ENCODE measurements at regions not wholly inside any gene's neighbourhood (a gene's known extent, or its start where the extent isn't known, plus 50 kb on each side); places are given as distances from the start of the nearest gene placed in this dataset.
"Not testable (repeated sequence)": the region's sequence is repeated elsewhere in the genome, so short reads cannot be mapped to it uniquely, and the experiment has no call there.

GRCh38 chr16:60611844-60612243 is 1424.4 kb downstream of the CDH8 start:
- Histone ChIP-seq H3K36me3 (ENCODE audit: control insufficient read depth, insufficient read depth, low read length) (no peaks in the 10 kb centered on the region), H3K4me3 (ENCODE audit: low read depth, low read length) (no peak overlapping the region), H3K27me3 (ENCODE audit: control insufficient read depth, insufficient read depth, low read length) (no peaks in the 10 kb centered on the region), H3K4me1 (ENCODE audit: control insufficient read depth, insufficient read depth, low read length, poor library complexity, severe bottlenecking) (no peaks in the 10 kb centered on the region), H3K9me3 (ENCODE audit: control insufficient read depth in 2 of 2, low read length in 2 of 2) (peaks cover 0 to 2% of the 10 kb centered on the region in 2 experiments), H3K27ac (ENCODE audit: insufficient read depth, low read length, poor library complexity, severe bottlenecking) (no peak overlapping the region)
- no peaks in the 10 kb centered on the region for H3K36me3 Mint-ChIP-seq
- ATAC-seq (ENCODE audit: low read depth in 2 of 2) (no peak), DNase-seq (no peak)
- no peaks in the 10 kb centered on the region for H3K27me3 Mint-ChIP-seq
- H3K4me1 Mint-ChIP-seq, result peaks cover 0 to 4% (median 0%) of the 10 kb centered on the region in 4 donors
- H3K4me3 Mint-ChIP-seq, result no peak overlapping the region
- peaks cover 1 to 24% (median 14%) of the 10 kb centered on the region in 7 donors for H3K9me3 Mint-ChIP-seq
- H3K27ac Mint-ChIP-seq, result no peak overlapping the region

DNA sequence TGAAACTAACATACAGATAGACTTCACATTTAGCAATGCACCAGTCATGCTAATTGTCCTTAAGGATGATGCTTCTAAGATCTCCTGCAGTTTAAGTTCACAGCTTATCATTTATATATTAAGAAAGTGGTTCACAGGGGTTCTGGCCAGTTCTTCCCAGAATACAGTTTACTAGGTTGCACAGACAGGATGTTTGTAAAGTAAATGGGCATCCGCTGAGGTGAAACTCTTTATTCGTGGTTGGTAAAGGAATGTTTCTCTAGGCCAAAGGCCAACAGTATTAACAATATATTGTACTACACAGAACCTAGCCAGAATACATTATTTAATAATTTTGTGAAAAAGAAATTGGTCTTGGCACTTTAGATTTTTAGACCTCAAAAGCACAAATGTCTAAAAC is 1427.3 kb downstream of the CDH8 start:
- Mint-ChIP-seq H3K27ac (no peak overlapping the region), H3K36me3 (no peaks in the 10 kb centered on the region), H3K27me3 (no peaks in the 10 kb centered on the region), H3K9me3 (peaks cover 9 to 22% (median 12%) of the 10 kb centered on the region in 7 donors), H3K4me1 (peaks cover 0 to 4% (median 0%) of the 10 kb centered on the region in 4 donors), H3K4me3 (no peak overlapping the region)
- Histone ChIP-seq H3K4me3 (ENCODE audit: low read depth, low read length) (no peak overlapping the region), H3K36me3 (ENCODE audit: control insufficient read depth, insufficient read depth, low read length) (no peaks in the 10 kb centered on the region), H3K27me3 (ENCODE audit: control insufficient read depth, insufficient read depth, low read length) (no peaks in the 10 kb centered on the region), H3K27ac (ENCODE audit: insufficient read depth, low read length, poor library complexity, severe bottlenecking) (no peak overlapping the region), H3K4me1 (ENCODE audit: control insufficient read depth, insufficient read depth, low read length, poor library complexity, severe bottlenecking) (no peaks in the 10 kb centered on the region), H3K9me3 (ENCODE audit: control insufficient read depth in 2 of 2, low read length in 2 of 2) (peaks cover 0 to 2% of the 10 kb centered on the region in 2 experiments)
- DNase-seq (no peak), ATAC-seq (ENCODE audit: low read depth in 2 of 2) (no peak)

DNA sequence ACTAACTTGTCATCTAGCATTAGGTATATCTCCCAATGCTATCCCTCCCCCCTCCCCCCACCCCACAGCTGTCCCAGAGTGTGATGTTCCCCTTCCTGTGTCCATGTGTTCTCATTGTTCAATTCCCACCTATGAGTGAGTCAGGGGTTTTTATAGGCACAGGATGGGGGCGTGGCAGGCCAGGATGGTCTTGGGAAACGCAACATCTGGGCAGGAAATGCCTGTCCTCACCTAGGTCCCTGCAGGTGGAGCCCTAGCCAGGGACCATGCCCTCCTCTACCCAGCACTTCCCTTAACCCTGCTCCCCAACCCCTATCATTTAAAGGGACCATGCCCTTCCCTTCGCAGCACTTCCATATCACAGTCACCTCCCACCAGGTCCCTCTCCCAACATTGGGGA is 1430.6 kb downstream of the CDH8 start:
- H3K27ac Mint-ChIP-seq; H3K4me3 Mint-ChIP-seq; H3K27me3 Mint-ChIP-seq; H3K4me1 Mint-ChIP-seq; H3K27me3 ChIP-seq (ENCODE audit: control insufficient read depth, insufficient read depth, low read length); ATAC-seq (ENCODE audit: low read depth in 2 of 2); H3K9me3 ChIP-seq (ENCODE audit: control insufficient read depth in 2 of 2, low read length in 2 of 2); H3K36me3 Mint-ChIP-seq; H3K4me1 ChIP-seq (ENCODE audit: control insufficient read depth, insufficient read depth, low read length, poor library complexity, severe bottlenecking); DNase-seq; H3K4me3 ChIP-seq (ENCODE audit: low read depth, low read length); H3K27ac ChIP-seq (ENCODE audit: insufficient read depth, low read length, poor library complexity, severe bottlenecking); H3K36me3 ChIP-seq (ENCODE audit: control insufficient read depth, insufficient read depth, low read length): not testable (repeated sequence)
- H3K9me3 Mint-ChIP-seq, result peaks cover 6 to 20% (median 13%) of the 10 kb centered on the region in 7 donors

DNA sequence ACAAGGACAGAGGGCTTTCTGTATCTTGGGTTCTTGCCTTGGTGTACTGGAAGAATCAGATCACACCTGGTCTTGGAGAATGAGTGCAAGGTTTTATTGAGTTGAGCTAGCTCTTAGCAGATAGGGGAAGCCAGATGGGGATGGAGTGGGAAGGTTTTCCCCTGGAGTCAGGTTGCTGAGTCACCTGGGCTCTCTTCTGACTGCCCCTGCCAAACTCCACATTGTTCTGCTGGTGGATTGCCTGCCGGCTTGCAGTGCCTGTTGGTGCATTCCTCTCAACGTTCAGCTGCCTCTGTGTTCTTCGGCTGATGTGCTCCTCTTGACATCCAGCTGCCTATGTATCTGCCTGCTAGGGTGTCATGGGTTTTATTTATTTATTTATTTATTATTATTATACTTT is 1431.1 kb downstream of the CDH8 start:
- H3K9me3 ChIP-seq (ENCODE audit: control insufficient read depth in 2 of 2, low read length in 2 of 2), result no peaks in the 10 kb centered on the region
- H3K36me3 ChIP-seq (ENCODE audit: control insufficient read depth, insufficient read depth, low read length), result no peaks in the 10 kb centered on the region
- Mint-ChIP-seq H3K4me3 (no peak overlapping the region), H3K36me3 (no peaks in the 10 kb centered on the region), H3K27ac (no peak overlapping the region), H3K27me3 (no peaks in the 10 kb centered on the region), H3K9me3 (peaks cover 9 to 20% (median 14%) of the 10 kb centered on the region in 7 donors), H3K4me1 (peaks cover 0 to 4% (median 0%) of the 10 kb centered on the region in 4 donors)
- no peak for DNase-seq
- ATAC-seq (ENCODE audit: low read depth in 2 of 2), result no peak
- H3K4me3 ChIP-seq (ENCODE audit: low read depth, low read length), result no peak overlapping the region
- no peak overlapping the region for H3K27ac ChIP-seq (ENCODE audit: insufficient read depth, low read length, poor library complexity, severe bottlenecking)
- H3K4me1 ChIP-seq (ENCODE audit: control insufficient read depth, insufficient read depth, low read length, poor library complexity, severe bottlenecking), result no peaks in the 10 kb centered on the region
- H3K27me3 ChIP-seq (ENCODE audit: control insufficient read depth, insufficient read depth, low read length), result no peaks in the 10 kb centered on the region

DNA sequence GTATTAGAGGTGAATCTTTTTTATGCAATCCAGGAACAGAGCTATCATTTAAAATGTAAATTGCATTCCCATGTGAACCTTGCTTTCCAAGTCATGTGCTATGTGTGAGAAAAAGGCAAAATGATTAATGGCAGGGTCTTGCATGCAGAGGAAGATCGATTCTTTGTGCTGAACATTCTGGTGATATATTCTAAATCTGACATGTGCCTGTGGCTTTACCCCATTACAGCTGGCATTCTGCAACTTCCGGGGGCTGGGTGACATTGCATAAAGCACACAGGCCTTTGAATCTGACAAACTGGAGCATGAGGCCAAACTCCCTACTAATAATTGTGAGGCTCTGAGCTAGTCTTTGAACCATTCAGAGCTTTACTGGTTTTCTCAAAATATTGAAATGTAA is 1449.7 kb downstream of the CDH8 start:
- H3K27ac ChIP-seq (ENCODE audit: insufficient read depth, low read length, poor library complexity, severe bottlenecking), result no peak overlapping the region
- no peak for DNase-seq
- H3K4me1 ChIP-seq (ENCODE audit: control insufficient read depth, insufficient read depth, low read length, poor library complexity, severe bottlenecking), result no peaks in the 10 kb centered on the region
- no peak overlapping the region for H3K27ac Mint-ChIP-seq
- H3K36me3 ChIP-seq (ENCODE audit: control insufficient read depth, insufficient read depth, low read length), result no peaks in the 10 kb centered on the region
- H3K27me3 Mint-ChIP-seq, result no peaks in the 10 kb centered on the region
- H3K9me3 Mint-ChIP-seq, result peaks cover 3 to 39% (median 15%) of the 10 kb centered on the region in 7 donors
- ATAC-seq (ENCODE audit: low read depth in 2 of 2), result no peak
- peaks cover 1 to 6% of the 10 kb centered on the region in 2 experiments for H3K9me3 ChIP-seq (ENCODE audit: control insufficient read depth in 2 of 2, low read length in 2 of 2)
- H3K4me3 Mint-ChIP-seq, result no peak overlapping the region
- H3K36me3 Mint-ChIP-seq, result no peaks in the 10 kb centered on the region
- no peaks in the 10 kb centered on the region for H3K27me3 ChIP-seq (ENCODE audit: control insufficient read depth, insufficient read depth, low read length)
- no peaks in the 10 kb centered on the region for H3K4me1 Mint-ChIP-seq
- no peak overlapping the region for H3K4me3 ChIP-seq (ENCODE audit: low read depth, low read length)

DNA sequence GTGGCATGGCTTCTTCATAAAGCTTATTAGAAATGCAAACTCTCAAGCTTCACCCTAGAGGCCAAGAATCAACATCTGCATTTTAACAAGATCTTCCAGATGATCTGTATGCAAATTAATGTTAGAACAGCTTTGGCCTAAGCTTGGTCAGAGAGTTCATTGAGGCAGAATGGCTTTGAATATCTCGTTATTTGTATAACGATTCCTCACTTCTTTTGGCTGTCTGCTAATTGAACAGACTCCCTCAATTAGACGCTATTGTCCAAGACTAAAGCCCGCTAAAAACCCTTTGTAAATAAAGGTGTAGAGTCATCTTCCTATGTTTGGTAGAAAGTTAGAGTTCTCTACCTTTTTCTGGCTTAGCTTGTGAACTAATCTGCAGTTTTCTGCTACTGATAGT is 1453.7 kb downstream of the CDH8 start:
- Mint-ChIP-seq H3K27ac (no peak overlapping the region), H3K9me3 (peaks cover 0 to 36% (median 21%) of the 10 kb centered on the region in 7 donors), H3K4me3 (no peak overlapping the region), H3K4me1 (no peaks in the 10 kb centered on the region), H3K36me3 (no peaks in the 10 kb centered on the region), H3K27me3 (no peaks in the 10 kb centered on the region)
- Histone ChIP-seq H3K4me3 (ENCODE audit: low read depth, low read length) (no peak overlapping the region), H3K4me1 (ENCODE audit: control insufficient read depth, insufficient read depth, low read length, poor library complexity, severe bottlenecking) (no peaks in the 10 kb centered on the region), H3K27ac (ENCODE audit: insufficient read depth, low read length, poor library complexity, severe bottlenecking) (no peak overlapping the region), H3K27me3 (ENCODE audit: control insufficient read depth, insufficient read depth, low read length) (no peaks in the 10 kb centered on the region), H3K9me3 (ENCODE audit: control insufficient read depth in 2 of 2, low read length in 2 of 2) (peaks cover 0 to 6% of the 10 kb centered on the region in 2 experiments), H3K36me3 (ENCODE audit: control insufficient read depth, insufficient read depth, low read length) (no peaks in the 10 kb centered on the region)
- ATAC-seq (ENCODE audit: low read depth in 2 of 2), result no peak
- no peak for DNase-seq

DNA sequence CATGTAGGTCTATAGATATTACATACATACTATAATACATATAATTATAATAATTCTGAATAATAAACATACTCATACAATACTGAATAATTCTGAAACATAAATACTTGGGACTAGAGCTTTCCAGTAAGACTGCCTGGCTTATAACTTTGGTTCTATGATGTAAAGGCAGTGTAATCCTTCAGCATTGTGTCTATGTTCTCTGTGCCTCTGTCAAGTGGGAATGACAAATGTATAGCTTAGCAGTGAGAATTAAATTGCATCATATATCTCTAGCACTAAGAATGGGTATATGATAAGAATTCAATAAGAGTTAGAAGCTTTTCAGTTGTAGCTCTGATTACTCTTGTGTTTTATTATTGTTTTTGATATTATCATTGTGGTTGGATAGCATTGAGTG is 1469.3 kb downstream of the CDH8 start:
- DNase-seq (no peak), ATAC-seq (ENCODE audit: low read depth in 2 of 2) (no peak)
- no peak overlapping the region for H3K4me3 Mint-ChIP-seq
- Histone ChIP-seq H3K4me3 (ENCODE audit: low read depth, low read length) (no peak overlapping the region), H3K4me1 (ENCODE audit: control insufficient read depth, insufficient read depth, low read length, poor library complexity, severe bottlenecking) (no peaks in the 10 kb centered on the region), H3K9me3 (ENCODE audit: control insufficient read depth in 2 of 2, low read length in 2 of 2) (peaks cover 7 to 12% of the 10 kb centered on the region in 2 experiments), H3K36me3 (ENCODE audit: control insufficient read depth, insufficient read depth, low read length) (no peaks in the 10 kb centered on the region), H3K27ac (ENCODE audit: insufficient read depth, low read length, poor library complexity, severe bottlenecking) (no peak overlapping the region), H3K27me3 (ENCODE audit: control insufficient read depth, insufficient read depth, low read length) (no peaks in the 10 kb centered on the region)
- H3K4me1 Mint-ChIP-seq, result no peaks in the 10 kb centered on the region
- H3K27me3 Mint-ChIP-seq, result no peaks in the 10 kb centered on the region
- peaks cover 3 to 49% (median 7%) of the 10 kb centered on the region in 7 donors for H3K9me3 Mint-ChIP-seq
- H3K36me3 Mint-ChIP-seq, result no peaks in the 10 kb centered on the region
- no peak overlapping the region for H3K27ac Mint-ChIP-seq

- H3K27ac Mint-ChIP-seq, result no peak overlapping the region
- no peaks in the 10 kb centered on the region for H3K27me3 ChIP-seq (ENCODE audit: control insufficient read depth, insufficient read depth, low read length)
- no peaks in the 10 kb centered on the region for H3K36me3 ChIP-seq (ENCODE audit: control insufficient read depth, insufficient read depth, low read length)
- no peaks in the 10 kb centered on the region for H3K4me1 Mint-ChIP-seq
- peaks cover 3 to 40% (median 7%) of the 10 kb centered on the region in 7 donors for H3K9me3 Mint-ChIP-seq
- H3K9me3 ChIP-seq (ENCODE audit: control insufficient read depth in 2 of 2, low read length in 2 of 2), result peaks cover 7 to 12% of the 10 kb centered on the region in 2 experiments
- H3K4me3 Mint-ChIP-seq, result no peak overlapping the region
- DNase-seq (no peak), ATAC-seq (ENCODE audit: low read depth in 2 of 2) (no peak)
- no peaks in the 10 kb centered on the region for H3K4me1 ChIP-seq (ENCODE audit: control insufficient read depth, insufficient read depth, low read length, poor library complexity, severe bottlenecking)
- no peaks in the 10 kb centered on the region for H3K36me3 Mint-ChIP-seq
- no peaks in the 10 kb centered on the region for H3K27me3 Mint-ChIP-seq
- no peak overlapping the region for H3K4me3 ChIP-seq (ENCODE audit: low read depth, low read length)
- H3K27ac ChIP-seq (ENCODE audit: insufficient read depth, low read length, poor library complexity, severe bottlenecking), result no peak overlapping the region
Measured at GRCh38 chr16:60564588-60564987, 1471.7 kb downstream of the CDH8 start.

All from CD4-positive, CD25-positive, alpha-beta regulatory T cell (primary cell).